ENCODE measurements at regions not wholly inside any gene's neighbourhood (a gene's known extent, or its start where the extent isn't known, plus 50 kb on each side); places are given as distances from the start of the nearest gene placed in this dataset.

DNA sequence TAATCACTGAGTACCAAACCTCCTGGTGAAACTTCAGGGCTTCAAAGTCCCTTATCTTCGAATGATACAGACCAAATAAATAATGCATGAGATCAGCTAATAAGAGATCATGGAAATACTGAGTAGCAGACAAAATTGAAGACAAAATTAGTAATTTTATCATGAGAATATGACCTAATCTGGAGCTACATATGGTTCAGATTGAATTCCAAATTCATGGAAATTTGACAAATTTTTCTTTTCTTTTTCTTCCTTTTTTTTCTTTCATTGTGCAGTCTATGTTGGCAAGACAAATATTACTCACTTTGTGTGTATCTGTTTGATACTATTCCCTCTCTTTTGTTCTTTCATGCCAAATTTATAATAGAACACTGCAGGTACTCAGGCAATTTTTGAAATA is 218.1 kb upstream of the KCNJ16 start:
- no peak for TF ChIP-seq EZH2phosphoT487 (IDR thresholded peaks at IDR 0.05; ENCODE audit: insufficient read depth, low read depth)
- TF ChIP-seq EZH2 (IDR thresholded peaks at IDR 0.05; ENCODE audit: insufficient read depth, poor library complexity, severe bottlenecking) = no peak

Data from GM23248 (cell line).